Prostate gland (tissue), 2 donors: ENCODE measurements at regions not wholly inside any gene's neighbourhood (a gene's known extent, or its start where the extent isn't known, plus 50 kb on each side); places are given as distances from the start of the nearest gene placed in this dataset.

Source experiments
- DNase-seq: peaks from one replicate; pipeline ENCODE4 v3.0.0-alpha.2; 2019; ENCODE audit warnings: low spot score
- H3K27ac ChIP-seq, 2 donors: fragments of 200-600 bp; sonication (generic); 2 replicates each; pipeline ENCODE4 v1.5.1; 2017 to 2019
- H3K27me3 ChIP-seq: fragments of 200-600 bp; sonication (generic); replicated peaks from 2 replicates; pipeline ENCODE4 v1.5.1; 2019; ENCODE audit not compliant: insufficient read depth
- H3K36me3 ChIP-seq, 2 donors: fragments of 200-600 bp; sonication (generic); 1 replicate in 1 of 2; 2 replicates in 1 of 2; pipeline versions ENCODE4 v1.5.1 to v1.8.1; 2017 to 2019
- H3K4me1 ChIP-seq: fragments of 200-600 bp; sonication (generic); replicated peaks from 2 replicates; pipeline ENCODE4 v1.5.1; 2019
- H3K4me3 ChIP-seq, 2 donors: fragments of 200-600 bp; sonication (generic); 2 replicates each; pipeline ENCODE4 v1.5.1; 2017 to 2019
- H3K9me3 ChIP-seq: fragments of 200-600 bp; sonication (generic); 2 replicates; pipeline ENCODE4 v1.5.1; 2017
- POLR2A ChIP-seq: fragments of 450-650 bp; IDR thresholded peaks from one replicate; pipeline ENCODE4 v1.6.1; 2016; ENCODE audit warnings: antibody characterized with exemption, mild to moderate bottlenecking
- POLR2AphosphoS5 ChIP-seq: sonication (generic); formaldehyde crosslinking; IDR thresholded peaks from one replicate; pipeline ENCODE4 v1.6.1; 2017; ENCODE audit warnings: antibody characterized with exemption
- WGBS: methylation state at CpG from one replicate; pipeline ENCODE4 v1.1.5; 2018; 5-methylcytosine and 5-hydroxymethylcytosine counted together
- intact Hi-C: fragments of 100-400 bp; cut with DNase I; formaldehyde crosslinking; loops from one replicate; pipeline ENCODE4 v1.14.2; 2022
- TF ChIP-seq, protein P1 (sequence below), 4 experiments: fragments of 200-600 bp in 2 of 4; fragments of 450-650 bp in 2 of 4; sonication (generic) in 2 of 4; IDR thresholded peaks; 1 replicate in 3 of 4; 2 replicates in 1 of 4; pipeline ENCODE4 v1.5.1; 2016 to 2019; ENCODE audit warnings: antibody characterized with exemption in 4 of 4, mild to moderate bottlenecking in 2 of 4, moderate library complexity in 2 of 4

DNA sequence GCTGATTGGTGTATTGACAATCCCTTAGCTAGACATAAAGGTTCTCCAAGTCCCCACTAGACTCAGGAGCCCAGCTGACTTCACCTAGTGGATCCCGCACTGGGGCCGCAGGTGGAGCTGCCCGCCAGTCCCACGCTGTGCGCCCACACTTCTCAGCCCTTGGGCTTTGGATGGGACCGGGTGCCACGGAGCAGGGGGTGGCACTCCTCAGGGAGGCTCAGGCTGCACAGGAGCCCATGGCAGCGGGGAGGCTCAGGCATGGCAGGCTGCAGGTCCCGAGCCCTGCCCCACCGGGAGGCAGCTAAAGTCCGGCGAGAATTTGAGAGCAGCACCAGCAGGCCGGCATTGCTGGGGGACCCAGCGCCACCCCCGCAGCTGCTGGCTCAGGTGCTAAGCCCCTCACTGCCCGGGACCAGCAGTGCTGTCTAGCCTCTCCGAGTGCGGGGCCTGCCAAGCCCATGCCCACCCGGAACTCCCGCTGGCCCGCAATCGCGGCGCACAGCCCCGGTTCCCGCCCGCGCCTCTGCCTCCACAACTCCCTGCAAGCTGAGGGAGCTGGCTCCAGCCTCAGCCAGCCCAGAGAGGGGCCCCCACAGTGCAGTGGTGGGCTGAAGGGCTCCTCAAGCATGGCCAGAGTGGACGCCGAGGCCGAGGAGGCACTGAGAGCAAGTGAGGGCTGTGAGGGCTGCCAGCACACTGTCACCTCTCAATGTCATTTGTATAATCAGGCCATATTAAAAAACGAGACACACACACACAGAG is 437.2 kb downstream of the CSNK1G3 start:
- intact Hi-C loops = no loop called here
- Histone ChIP-seq H3K36me3 (no peaks in the 10 kb centered on the region), H3K4me1 (no peaks in the 10 kb centered on the region), H3K27me3 (no peaks in the 10 kb centered on the region), H3K9me3 (no peaks in the 10 kb centered on the region), H3K27ac (no peak overlapping the region), H3K4me3 (no peak overlapping the region)
- no peak for DNase-seq
- TF ChIP-seq, protein P1, sequence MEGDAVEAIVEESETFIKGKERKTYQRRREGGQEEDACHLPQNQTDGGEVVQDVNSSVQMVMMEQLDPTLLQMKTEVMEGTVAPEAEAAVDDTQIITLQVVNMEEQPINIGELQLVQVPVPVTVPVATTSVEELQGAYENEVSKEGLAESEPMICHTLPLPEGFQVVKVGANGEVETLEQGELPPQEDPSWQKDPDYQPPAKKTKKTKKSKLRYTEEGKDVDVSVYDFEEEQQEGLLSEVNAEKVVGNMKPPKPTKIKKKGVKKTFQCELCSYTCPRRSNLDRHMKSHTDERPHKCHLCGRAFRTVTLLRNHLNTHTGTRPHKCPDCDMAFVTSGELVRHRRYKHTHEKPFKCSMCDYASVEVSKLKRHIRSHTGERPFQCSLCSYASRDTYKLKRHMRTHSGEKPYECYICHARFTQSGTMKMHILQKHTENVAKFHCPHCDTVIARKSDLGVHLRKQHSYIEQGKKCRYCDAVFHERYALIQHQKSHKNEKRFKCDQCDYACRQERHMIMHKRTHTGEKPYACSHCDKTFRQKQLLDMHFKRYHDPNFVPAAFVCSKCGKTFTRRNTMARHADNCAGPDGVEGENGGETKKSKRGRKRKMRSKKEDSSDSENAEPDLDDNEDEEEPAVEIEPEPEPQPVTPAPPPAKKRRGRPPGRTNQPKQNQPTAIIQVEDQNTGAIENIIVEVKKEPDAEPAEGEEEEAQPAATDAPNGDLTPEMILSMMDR (IDR thresholded peaks at IDR 0.05) = no peak
- TF ChIP-seq POLR2AphosphoS5 = no peak
- no peak for TF ChIP-seq POLR2A
- WGBS = 97% methylated on average over 26 of the region's 32 CpGs

DNA sequence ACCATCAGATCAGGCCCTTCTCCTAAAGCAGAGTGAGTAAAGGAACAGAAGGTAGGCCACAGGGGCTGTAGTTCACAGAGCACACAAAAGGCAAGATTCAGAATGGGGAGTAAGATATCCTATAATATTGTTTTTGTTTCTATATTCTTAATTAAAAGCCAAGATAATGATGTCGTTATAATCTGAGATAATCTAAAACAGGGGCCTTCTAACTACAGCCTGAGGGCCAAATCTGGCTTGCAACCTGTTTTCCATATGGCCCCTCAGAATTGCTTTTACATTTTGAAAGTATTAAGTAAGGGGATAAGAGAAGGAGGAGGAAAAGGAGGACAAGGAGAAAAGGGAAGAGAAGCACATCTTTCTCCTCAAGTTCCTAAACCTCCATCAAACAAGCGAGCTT is 435.8 kb downstream of the CSNK1G3 start:
- H3K36me3 ChIP-seq = no peaks in the 10 kb centered on the region
- 94% methylated on average over 2 of the region's 2 CpGs for WGBS
- no peak overlapping the region for H3K27ac ChIP-seq
- DNase-seq = no peak
- intact Hi-C loops = no loop called here
- no peaks in the 10 kb centered on the region for H3K9me3 ChIP-seq
- H3K4me3 ChIP-seq = no peak overlapping the region
- H3K4me1 ChIP-seq = no peaks in the 10 kb centered on the region
- TF ChIP-seq POLR2AphosphoS5 (no peak), POLR2A (no peak)
- TF ChIP-seq, protein P1 (IDR thresholded peaks at IDR 0.05) = no peak
- H3K27me3 ChIP-seq = no peaks in the 10 kb centered on the region

DNA sequence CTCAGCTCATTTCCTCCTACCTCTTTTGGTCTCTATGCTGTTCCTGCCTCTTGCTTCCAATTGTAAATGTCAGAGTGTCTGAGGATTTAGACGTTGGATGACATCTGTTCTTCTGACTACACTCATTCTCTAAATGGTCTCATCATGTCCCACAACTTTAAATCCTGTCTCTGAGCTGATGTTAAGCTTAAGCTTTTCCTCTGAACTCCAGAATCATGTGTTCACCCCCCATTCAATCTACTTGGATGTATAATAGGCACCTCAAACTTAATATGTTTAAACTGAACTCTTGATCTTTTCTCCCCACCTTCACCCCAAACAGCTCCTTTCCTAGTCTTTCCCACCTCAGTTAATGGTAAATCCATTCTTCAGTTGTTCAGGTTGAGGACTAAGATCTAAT is 433.6 kb downstream of the CSNK1G3 start:
- 81% methylated on average over 1 of the region's 1 CpG for WGBS
- no peaks in the 10 kb centered on the region for H3K27me3 ChIP-seq
- no peaks in the 10 kb centered on the region for H3K36me3 ChIP-seq
- no peaks in the 10 kb centered on the region for H3K4me1 ChIP-seq
- TF ChIP-seq POLR2A (no peak), POLR2AphosphoS5 (no peak)
- TF ChIP-seq, protein P1 (IDR thresholded peaks at IDR 0.05) = no peak
- no peak overlapping the region for H3K4me3 ChIP-seq
- intact Hi-C loops = no loop called here
- peaks cover 4% of the 10 kb centered on the region for H3K9me3 ChIP-seq
- no peak for DNase-seq
- no peak overlapping the region for H3K27ac ChIP-seq

DNA sequence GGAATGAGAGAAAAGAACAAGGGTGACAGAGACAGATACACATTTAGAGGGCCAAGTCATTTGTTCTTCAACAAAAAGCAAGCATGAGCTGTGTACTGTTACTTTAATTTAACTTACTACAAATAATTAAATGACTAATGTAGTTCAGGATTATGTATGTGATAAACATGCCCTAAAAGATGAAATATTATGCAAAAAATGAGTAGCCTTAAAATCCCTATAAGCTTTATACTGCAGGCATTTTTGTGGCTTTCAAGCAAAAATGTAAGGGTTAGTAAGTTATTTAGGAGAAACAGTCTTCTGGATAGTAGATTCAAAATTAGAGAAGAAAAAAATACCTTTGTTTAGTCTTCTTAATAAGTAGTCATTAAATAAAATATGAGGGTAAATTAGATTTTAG is 431.2 kb downstream of the CSNK1G3 start:
- Histone ChIP-seq H3K4me3 (no peak overlapping the region), H3K27ac (no peak overlapping the region), H3K27me3 (no peaks in the 10 kb centered on the region), H3K36me3 (no peaks in the 10 kb centered on the region), H3K4me1 (no peaks in the 10 kb centered on the region), H3K9me3 (peaks cover 4% of the 10 kb centered on the region)
- intact Hi-C loops = no loop called here
- no peak for DNase-seq
- TF ChIP-seq POLR2AphosphoS5 (no peak), POLR2A (no peak)
- TF ChIP-seq, protein P1 (IDR thresholded peaks at IDR 0.05) = no peak

DNA sequence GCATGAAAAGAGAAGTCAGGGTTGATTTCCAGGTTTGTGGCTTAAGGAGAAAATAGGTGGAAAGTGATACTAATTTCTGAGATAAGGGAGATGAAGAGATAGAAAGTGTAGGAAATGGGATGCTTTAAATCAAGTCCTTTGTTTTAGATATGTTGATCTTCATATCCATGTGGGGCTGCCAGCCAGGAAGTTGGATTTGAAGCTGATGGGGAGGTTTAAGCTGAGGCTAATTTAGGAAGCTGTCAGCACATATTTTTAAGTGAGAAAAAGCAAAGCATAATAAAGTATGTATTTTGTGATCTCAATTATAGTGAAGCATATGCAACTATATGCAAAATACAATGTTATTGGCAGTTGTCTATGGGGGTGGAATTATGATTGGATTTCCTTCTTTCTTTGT is 428.4 kb downstream of the CSNK1G3 start:
- H3K4me1 ChIP-seq = no peaks in the 10 kb centered on the region
- intact Hi-C loops = no loop called here

More for the DNA sequence above, 428.4 kb downstream of the CSNK1G3 start:
- no peak for DNase-seq
- Histone ChIP-seq H3K4me3 (no peak overlapping the region), H3K9me3 (peaks cover 4% of the 10 kb centered on the region), H3K27ac (no peak overlapping the region), H3K27me3 (no peaks in the 10 kb centered on the region), H3K36me3 (no peaks in the 10 kb centered on the region)
- TF ChIP-seq, protein P1 (IDR thresholded peaks at IDR 0.05) = no peak
- TF ChIP-seq POLR2A (no peak), POLR2AphosphoS5 (no peak)
